Liver (tissue), 3 donors: ENCODE measurements at regions not wholly inside any gene's neighbourhood (a gene's known extent, or its start where the extent isn't known, plus 50 kb on each side); places are given as distances from the start of the nearest gene placed in this dataset.

Source experiments
- CTCF ChIP-seq: fragments of 150-350 bp; IDR thresholded peaks from 2 replicates; pipeline ENCODE4 v1.5.1; 2017; ENCODE audit warnings: improper control_type of control experiment, low read depth, low read length; ENCODE audit not compliant: missing input control
- FOXA1 ChIP-seq: IDR thresholded peaks from 2 replicates; pipeline ENCODE4 v1.6.1; 2016; ENCODE audit warnings: antibody characterized with exemption
- GABPA ChIP-seq, 2 donors: IDR thresholded peaks in 1 of 2; conservative IDR thresholded peaks in 1 of 2; 2 replicates each; pipeline ENCODE4 v1.6.1; 2016; ENCODE audit warnings: antibody characterized with exemption in 2 of 2, mild to moderate bottlenecking in 1 of 2, moderate library complexity in 1 of 2
- HNF4G ChIP-seq: IDR thresholded peaks from 2 replicates; pipeline ENCODE4 v1.6.1; 2016; ENCODE audit warnings: antibody characterized with exemption
- MAX ChIP-seq: IDR thresholded peaks from 2 replicates; pipeline ENCODE4 v1.6.1; 2016; ENCODE audit warnings: antibody characterized with exemption
- donor health status: healthy.
- donor health status: healthy.

- no peak for TF ChIP-seq CTCF
- no peak for TF ChIP-seq GABPA (IDR thresholded peaks at IDR 0.05 in 1 of 2, conservative IDR thresholded peaks at IDR 0.05 in 1 of 2)
- TF ChIP-seq FOXA1 = no peak
- no peak for TF ChIP-seq MAX
- no peak for TF ChIP-seq HNF4G
Observed at GRCh38 chr1:199411506-199411905, 616.0 kb upstream of the NR5A2 start.
